Thoracic aorta (tissue), 2 donors: ENCODE measurements at regions not wholly inside any gene's neighbourhood (a gene's known extent, or its start where the extent isn't known, plus 50 kb on each side); places are given as distances from the start of the nearest gene placed in this dataset.

ENCODE experiments used
- ATAC-seq: fragments of 150-250 bp; one replicate; pipeline ENCODE4 v1.8.0; 2017; ENCODE audit warnings: low read depth; ENCODE audit not compliant: insufficient number of reproducible peaks, low FRiP score
- DNase-seq: peaks from one replicate; pipeline ENCODE4 v3.0.0-alpha.2; 2020; ENCODE audit warnings: low spot score
- H3K27ac ChIP-seq, 2 donors: fragments of 200-600 bp; sonication (generic); 1 replicate in 1 of 2; 2 replicates in 1 of 2; pipeline ENCODE4 v1.5.1; 2016; ENCODE audit warnings: mild to moderate bottlenecking in 2 of 2, moderate library complexity in 2 of 2
- H3K27me3 ChIP-seq: fragments of 200-600 bp; sonication (generic); replicated peaks from 2 replicates; pipeline ENCODE4 v1.6.0; 2016; ENCODE audit warnings: mild to moderate bottlenecking; ENCODE audit not compliant: insufficient read depth
- H3K36me3 ChIP-seq: fragments of 200-600 bp; sonication (generic); one replicate; pipeline ENCODE4 v1.5.1; 2016
- H3K4me1 ChIP-seq, 2 donors: fragments of 200-600 bp; sonication (generic); 1 replicate in 1 of 2; 2 replicates in 1 of 2; pipeline versions ENCODE4 v1.5.1 to v1.6.0; 2016; ENCODE audit warnings: low read depth in 2 of 2, mild to moderate bottlenecking in 1 of 2; ENCODE audit not compliant: control insufficient read depth in 1 of 2
- H3K4me3 ChIP-seq: fragments of 200-600 bp; sonication (generic); 2 replicates; pipeline ENCODE4 v1.5.1; 2016; ENCODE audit warnings: mild to moderate bottlenecking
- H3K9me3 ChIP-seq: fragments of 200-600 bp; sonication (generic); 2 replicates; pipeline ENCODE4 v1.5.1; 2016
- CTCF ChIP-seq: fragments of 200-600 bp; sonication (generic); IDR thresholded peaks from one replicate; pipeline ENCODE4 v1.5.1; 2019; ENCODE audit warnings: antibody characterized with exemption

GRCh38 chr7:80386686-80387085 lies 125.2 kb downstream of the GNAT3 start:
- TF ChIP-seq CTCF = no peak

GRCh38 chr7:80385508-80385907 lies 126.4 kb downstream of the GNAT3 start:
- no peak for TF ChIP-seq CTCF
- Histone ChIP-seq H3K4me1 (peaks cover 14 to 15% of the 10 kb centered on the region in 2 donors), H3K4me3 (no peak overlapping the region), H3K27me3 (no peaks in the 10 kb centered on the region), H3K27ac (no peak overlapping the region), H3K9me3 (no peaks in the 10 kb centered on the region), H3K36me3 (no peaks in the 10 kb centered on the region)
- DNase-seq (no peak), ATAC-seq (no peak)

More at GRCh38 chr7:80386686-80387085, 125.2 kb downstream of the GNAT3 start:
- no peaks in the 10 kb centered on the region for H3K27me3 ChIP-seq
- no peak for DNase-seq
- no peak overlapping the region for H3K27ac ChIP-seq
- H3K36me3 ChIP-seq = no peaks in the 10 kb centered on the region
- no peaks in the 10 kb centered on the region for H3K9me3 ChIP-seq
- H3K4me3 ChIP-seq = no peak overlapping the region
- peaks cover 14 to 15% of the 10 kb centered on the region in 2 donors for H3K4me1 ChIP-seq
- ATAC-seq = no peak

- Histone ChIP-seq H3K4me3 (no peak overlapping the region), H3K4me1 (peaks cover 11 to 31% of the 10 kb centered on the region in 2 donors), H3K27ac (no peak overlapping the region), H3K9me3 (no peaks in the 10 kb centered on the region), H3K27me3 (no peaks in the 10 kb centered on the region), H3K36me3 (no peaks in the 10 kb centered on the region)
- DNase-seq (no peak), ATAC-seq (no peak)
- TF ChIP-seq CTCF = no peak
These were observed 130.9 kb downstream of the GNAT3 start for GRCh38 chr7:80380957-80381356.

- ATAC-seq (peak; percentile 85), DNase-seq (no peak)
- no peak for TF ChIP-seq CTCF
- Histone ChIP-seq H3K27me3 (no peaks in the 10 kb centered on the region), H3K36me3 (no peaks in the 10 kb centered on the region), H3K9me3 (no peaks in the 10 kb centered on the region), H3K4me1 (peaks cover 0 to 20% of the 10 kb centered on the region in 2 donors), H3K4me3 (no peak overlapping the region), H3K27ac (peak overlapping the region; percentile 68 to 73)
These were observed 132.6 kb downstream of the GNAT3 start for GRCh38 chr7:80379034-80379982.

- H3K27me3 ChIP-seq = no peaks in the 10 kb centered on the region
- H3K9me3 ChIP-seq = no peaks in the 10 kb centered on the region
- peak overlapping the region; percentile 37 for H3K4me3 ChIP-seq
- H3K36me3 ChIP-seq = no peaks in the 10 kb centered on the region
- H3K4me1 ChIP-seq = peaks cover 0 to 15% of the 10 kb centered on the region in 2 donors
- TF ChIP-seq CTCF = no peak
- peak overlapping the region; percentile 2 to 27 for H3K27ac ChIP-seq
- ATAC-seq (no peak), DNase-seq (no peak)
These were observed 137.5 kb downstream of the GNAT3 start for GRCh38 chr7:80374321-80374720.
